ENCODE measurements at regions not wholly inside any gene's neighbourhood (a gene's known extent, or its start where the extent isn't known, plus 50 kb on each side); places are given as distances from the start of the nearest gene placed in this dataset.

DNA sequence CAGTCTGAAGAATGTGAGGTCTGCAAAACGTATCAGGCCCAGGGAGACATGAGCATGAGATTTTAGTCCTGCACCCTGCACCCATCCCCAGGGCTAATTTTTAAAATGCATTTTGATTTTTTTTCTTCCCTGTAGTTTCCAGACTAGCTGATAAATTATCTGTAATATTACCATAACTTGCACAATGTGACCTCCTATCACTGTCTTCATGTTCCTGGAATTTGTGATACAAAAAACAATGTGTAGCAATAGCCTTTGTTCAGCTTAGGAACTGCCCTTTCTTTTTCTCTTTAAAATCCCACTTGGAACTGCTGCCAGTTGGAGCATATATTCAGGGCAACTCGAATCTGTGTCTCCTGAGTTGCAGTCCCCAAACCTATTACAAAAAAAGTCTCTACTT lies 222.8 kb upstream of the HS6ST1 start:
- Histone ChIP-seq H3K4me1 (ENCODE audit: insufficient read depth, low read length) (peaks cover 25% of the 10 kb centered on the region), H3K27me3 (ENCODE audit: insufficient read depth, low read length) (no peaks in the 10 kb centered on the region), H3K4me3 (ENCODE audit: low read length) (no peak overlapping the region), H3K9ac (ENCODE audit: low read depth, low read length) (no peak overlapping the region), H3K36me3 (ENCODE audit: insufficient read depth, low read length) (no peaks in the 10 kb centered on the region), H3K9me3 (ENCODE audit: insufficient read depth, low read depth, low read length) (no peaks in the 10 kb centered on the region), H3K27ac (ENCODE audit: low read depth, low read length) (no peak overlapping the region)
- 82% methylated on average over 2 of the region's 2 CpGs for WGBS

DNA sequence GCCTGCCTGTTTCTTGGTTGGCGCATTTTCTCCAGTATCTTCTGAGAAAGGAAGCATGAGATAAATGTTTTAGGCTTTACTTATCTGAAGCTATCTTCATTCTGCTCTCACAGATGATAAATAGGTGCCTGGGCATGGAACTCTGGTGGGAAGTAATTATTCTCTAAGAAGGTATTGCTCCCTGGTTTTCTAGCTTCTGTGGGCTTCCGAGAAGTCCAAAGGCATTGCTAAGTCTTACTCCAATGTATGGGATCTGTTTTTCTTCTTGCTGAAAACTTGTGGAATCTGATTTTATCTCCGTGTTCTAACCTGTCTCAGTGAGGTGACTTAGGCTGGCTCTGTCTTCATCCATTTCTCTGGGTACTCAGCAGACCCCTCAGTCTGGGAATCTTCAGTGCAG lies 224.4 kb upstream of the HS6ST1 start:
- WGBS: 93% methylated on average over 3 of the region's 3 CpGs

GRCh38 chr2:128543646-128544045 lies 225.0 kb upstream of the HS6ST1 start:
- H3K4me1 ChIP-seq (ENCODE audit: insufficient read depth, low read length): peaks cover 10% of the 10 kb centered on the region; the same call in 1 of the 2 replicates
- no peaks in the 10 kb centered on the region for H3K9me3 ChIP-seq (ENCODE audit: insufficient read depth, low read depth, low read length)
- H3K9ac ChIP-seq (ENCODE audit: low read depth, low read length): no peak overlapping the region
- H3K4me3 ChIP-seq (ENCODE audit: low read length): no peak overlapping the region
- no peaks in the 10 kb centered on the region for H3K36me3 ChIP-seq (ENCODE audit: insufficient read depth, low read length)
- WGBS: 69% methylated on average over 10 of the region's 10 CpGs
- H3K27me3 ChIP-seq (ENCODE audit: insufficient read depth, low read length): no peaks in the 10 kb centered on the region
- no peak overlapping the region for H3K27ac ChIP-seq (ENCODE audit: low read depth, low read length)

More for the DNA sequence above, 224.4 kb upstream of the HS6ST1 start:
- Histone ChIP-seq H3K9ac (ENCODE audit: low read depth, low read length) (no peak overlapping the region), H3K4me3 (ENCODE audit: low read length) (no peak overlapping the region), H3K36me3 (ENCODE audit: insufficient read depth, low read length) (no peaks in the 10 kb centered on the region), H3K27me3 (ENCODE audit: insufficient read depth, low read length) (no peaks in the 10 kb centered on the region), H3K4me1 (ENCODE audit: insufficient read depth, low read length) (peaks cover 15% of the 10 kb centered on the region), H3K9me3 (ENCODE audit: insufficient read depth, low read depth, low read length) (no peaks in the 10 kb centered on the region), H3K27ac (ENCODE audit: low read depth, low read length) (no peak overlapping the region)

GRCh38 chr2:128544321-128545037 lies 225.8 kb upstream of the HS6ST1 start:
- Histone ChIP-seq H3K4me1 (ENCODE audit: insufficient read depth, low read length) (peaks cover 10% of the 10 kb centered on the region; the same call in 1 of the 2 replicates), H3K36me3 (ENCODE audit: insufficient read depth, low read length) (no peaks in the 10 kb centered on the region), H3K9me3 (ENCODE audit: insufficient read depth, low read depth, low read length) (no peaks in the 10 kb centered on the region), H3K9ac (ENCODE audit: low read depth, low read length) (no peak overlapping the region), H3K27ac (ENCODE audit: low read depth, low read length) (no peak overlapping the region), H3K4me3 (ENCODE audit: low read length) (no peak overlapping the region), H3K27me3 (ENCODE audit: insufficient read depth, low read length) (no peaks in the 10 kb centered on the region)
- WGBS: 82% methylated on average over 14 of the region's 16 CpGs

- H3K27ac ChIP-seq (ENCODE audit: low read depth, low read length): no peak overlapping the region
- H3K4me3 ChIP-seq (ENCODE audit: low read length): no peak overlapping the region
- 94% methylated on average over 5 of the region's 5 CpGs for WGBS
- peaks cover 10% of the 10 kb centered on the region; the same call in 1 of the 2 replicates for H3K4me1 ChIP-seq (ENCODE audit: insufficient read depth, low read length)
- no peaks in the 10 kb centered on the region for H3K27me3 ChIP-seq (ENCODE audit: insufficient read depth, low read length)
- H3K9ac ChIP-seq (ENCODE audit: low read depth, low read length): no peak overlapping the region
- no peaks in the 10 kb centered on the region for H3K36me3 ChIP-seq (ENCODE audit: insufficient read depth, low read length)
- no peaks in the 10 kb centered on the region for H3K9me3 ChIP-seq (ENCODE audit: insufficient read depth, low read depth, low read length)
Measured at GRCh38 chr2:128545085-128545484, 226.4 kb upstream of the HS6ST1 start.

- H3K4me1 ChIP-seq (ENCODE audit: insufficient read depth, low read length): peaks cover 10% of the 10 kb centered on the region; the same call in 1 of the 2 replicates
- no peak overlapping the region for H3K9ac ChIP-seq (ENCODE audit: low read depth, low read length)
- H3K36me3 ChIP-seq (ENCODE audit: insufficient read depth, low read length): no peaks in the 10 kb centered on the region
- H3K27ac ChIP-seq (ENCODE audit: low read depth, low read length): no peak overlapping the region
- H3K27me3 ChIP-seq (ENCODE audit: insufficient read depth, low read length): no peaks in the 10 kb centered on the region
- no peaks in the 10 kb centered on the region for H3K9me3 ChIP-seq (ENCODE audit: insufficient read depth, low read depth, low read length)
- no peak overlapping the region for H3K4me3 ChIP-seq (ENCODE audit: low read length)
- 93% methylated on average over 7 of the region's 7 CpGs for WGBS
Measured at GRCh38 chr2:128545829-128546228, 227.2 kb upstream of the HS6ST1 start.

GRCh38 chr2:128547667-128548066 lies 229.0 kb upstream of the HS6ST1 start:
- Histone ChIP-seq H3K27ac (ENCODE audit: low read depth, low read length) (no peak overlapping the region), H3K27me3 (ENCODE audit: insufficient read depth, low read length) (no peaks in the 10 kb centered on the region), H3K4me3 (ENCODE audit: low read length) (no peak overlapping the region), H3K9ac (ENCODE audit: low read depth, low read length) (no peak overlapping the region), H3K9me3 (ENCODE audit: insufficient read depth, low read depth, low read length) (no peaks in the 10 kb centered on the region), H3K4me1 (ENCODE audit: insufficient read depth, low read length) (peaks cover 10% of the 10 kb centered on the region; the same call in 1 of the 2 replicates), H3K36me3 (ENCODE audit: insufficient read depth, low read length) (no peaks in the 10 kb centered on the region)
- 66% methylated on average over 3 of the region's 3 CpGs for WGBS

DNA sequence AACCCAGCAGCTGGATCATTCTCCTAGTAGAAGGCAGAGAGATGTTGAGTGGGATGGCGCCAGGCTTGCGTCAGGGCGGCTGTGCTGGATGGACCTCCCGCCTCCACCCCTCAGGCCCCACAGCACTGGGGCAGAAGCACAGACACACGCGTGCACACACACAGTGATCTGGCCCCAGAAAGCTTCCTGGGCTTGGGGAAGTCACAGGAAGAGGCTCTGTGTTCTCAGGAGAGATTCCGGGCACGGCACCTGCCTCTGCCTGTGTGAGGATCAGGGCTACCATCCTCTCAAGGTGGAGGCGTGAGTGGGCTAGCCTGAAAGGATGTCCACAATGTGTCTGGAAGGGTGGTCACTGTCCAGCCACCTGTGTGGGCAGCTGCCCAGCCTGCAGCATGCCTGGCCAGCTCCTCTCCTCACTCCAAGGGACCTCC lies 229.8 kb upstream of the HS6ST1 start:
- Histone ChIP-seq H3K9me3 (ENCODE audit: insufficient read depth, low read depth, low read length) (no peaks in the 10 kb centered on the region), H3K27ac (ENCODE audit: low read depth, low read length) (no peak overlapping the region), H3K9ac (ENCODE audit: low read depth, low read length) (no peak overlapping the region), H3K36me3 (ENCODE audit: insufficient read depth, low read length) (no peaks in the 10 kb centered on the region), H3K27me3 (ENCODE audit: insufficient read depth, low read length) (no peaks in the 10 kb centered on the region), H3K4me1 (ENCODE audit: insufficient read depth, low read length) (peaks cover 9% of the 10 kb centered on the region; the same call in 1 of the 2 replicates), H3K4me3 (ENCODE audit: low read length) (no peak overlapping the region)
- 96% methylated on average over 9 of the region's 9 CpGs for WGBS

DNA sequence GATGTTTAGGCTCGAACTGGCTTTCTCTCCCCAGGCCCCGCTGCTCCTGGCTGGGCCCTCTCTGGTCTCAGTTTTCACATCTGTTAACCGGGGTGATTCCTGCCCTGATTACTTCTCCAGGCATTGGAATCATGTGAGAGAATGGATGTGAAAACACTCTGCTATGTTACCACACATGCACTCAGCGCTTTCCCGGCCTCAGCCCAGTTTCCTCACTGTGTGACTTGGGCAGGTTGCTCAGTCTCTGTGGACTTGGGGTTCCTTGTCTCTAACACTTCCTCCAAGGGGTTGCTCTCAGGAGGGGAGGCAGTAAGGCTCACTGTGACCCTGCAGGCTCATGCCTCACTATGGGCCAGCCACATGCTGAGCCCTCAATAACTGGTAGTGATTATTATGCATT lies 230.4 kb upstream of the HS6ST1 start:
- H3K9me3 ChIP-seq (ENCODE audit: insufficient read depth, low read depth, low read length): no peaks in the 10 kb centered on the region
- H3K36me3 ChIP-seq (ENCODE audit: insufficient read depth, low read length): no peaks in the 10 kb centered on the region
- no peaks in the 10 kb centered on the region for H3K27me3 ChIP-seq (ENCODE audit: insufficient read depth, low read length)
- H3K4me1 ChIP-seq (ENCODE audit: insufficient read depth, low read length): peaks cover 3% of the 10 kb centered on the region; the same call in 1 of the 2 replicates
- no peak overlapping the region for H3K4me3 ChIP-seq (ENCODE audit: low read length)
- WGBS: 95% methylated on average over 5 of the region's 5 CpGs
- no peak overlapping the region for H3K9ac ChIP-seq (ENCODE audit: low read depth, low read length)
- H3K27ac ChIP-seq (ENCODE audit: low read depth, low read length): no peak overlapping the region

GRCh38 chr2:128549646-128550260 lies 231.1 kb upstream of the HS6ST1 start:
- H3K27ac ChIP-seq (ENCODE audit: low read depth, low read length): no peak overlapping the region
- no peaks in the 10 kb centered on the region for H3K9me3 ChIP-seq (ENCODE audit: insufficient read depth, low read depth, low read length)
- no peaks in the 10 kb centered on the region for H3K4me1 ChIP-seq (ENCODE audit: insufficient read depth, low read length)
- no peaks in the 10 kb centered on the region for H3K36me3 ChIP-seq (ENCODE audit: insufficient read depth, low read length)
- no peaks in the 10 kb centered on the region for H3K27me3 ChIP-seq (ENCODE audit: insufficient read depth, low read length)
- H3K4me3 ChIP-seq (ENCODE audit: low read length): no peak overlapping the region
- no peak overlapping the region for H3K9ac ChIP-seq (ENCODE audit: low read depth, low read length)
- 70% methylated on average over 10 of the region's 11 CpGs for WGBS

- Histone ChIP-seq H3K4me3 (ENCODE audit: low read length) (no peak overlapping the region), H3K27me3 (ENCODE audit: insufficient read depth, low read length) (no peaks in the 10 kb centered on the region), H3K36me3 (ENCODE audit: insufficient read depth, low read length) (no peaks in the 10 kb centered on the region), H3K9ac (ENCODE audit: low read depth, low read length) (no peak overlapping the region), H3K4me1 (ENCODE audit: insufficient read depth, low read length) (no peaks in the 10 kb centered on the region), H3K9me3 (ENCODE audit: insufficient read depth, low read depth, low read length) (no peaks in the 10 kb centered on the region), H3K27ac (ENCODE audit: low read depth, low read length) (no peak overlapping the region)
- 87% methylated on average over 6 of the region's 6 CpGs for WGBS
Measured at GRCh38 chr2:128550389-128550788, 231.7 kb upstream of the HS6ST1 start.
